ENCODE measurements at regions not wholly inside any gene's neighbourhood (a gene's known extent, or its start where the extent isn't known, plus 50 kb on each side); places are given as distances from the start of the nearest gene placed in this dataset.

GRCh38 chr9:23162789-23163188 lies 663.3 kb downstream of the ELAVL2 start:
- POLR2A ChIA-PET = no interaction called here
- no peak overlapping the region for H3K4me3 Mint-ChIP-seq
- DNase-seq = no peak
- Histone ChIP-seq H3K36me3 (ENCODE audit: insufficient read depth, low read length) (no peaks in the 10 kb centered on the region), H3K4me1 (ENCODE audit: insufficient read depth, low read length) (no peaks in the 10 kb centered on the region), H3K27ac (ENCODE audit: low read depth, low read length) (no peak overlapping the region), H3K9me3 (ENCODE audit: low read length) (no peaks in the 10 kb centered on the region), H3K4me3 (ENCODE audit: low read length) (no peak overlapping the region), H3K27me3 (ENCODE audit: insufficient read depth, low read length, poor library complexity, severe bottlenecking) (no peaks in the 10 kb centered on the region)
- no peaks in the 10 kb centered on the region for H3K4me1 Mint-ChIP-seq
- peaks cover 9 to 44% (median 14%) of the 10 kb centered on the region in 5 donors for H3K9me3 Mint-ChIP-seq
- CTCF ChIA-PET = no interaction called here
- H3K27ac Mint-ChIP-seq = no peak overlapping the region
- H3K36me3 Mint-ChIP-seq = no peaks in the 10 kb centered on the region
- H3K27me3 Mint-ChIP-seq = no peaks in the 10 kb centered on the region

GRCh38 chr9:23171479-23171878 lies 654.6 kb downstream of the ELAVL2 start:
- H3K9me3 ChIP-seq (ENCODE audit: low read length) = no peaks in the 10 kb centered on the region
- no peak overlapping the region for H3K27ac ChIP-seq (ENCODE audit: low read depth, low read length)
- POLR2A ChIA-PET = no interaction called here
- H3K4me3 Mint-ChIP-seq = no peak overlapping the region
- no peaks in the 10 kb centered on the region for H3K36me3 ChIP-seq (ENCODE audit: insufficient read depth, low read length)
- no peaks in the 10 kb centered on the region for H3K36me3 Mint-ChIP-seq
- no peak overlapping the region for H3K27ac Mint-ChIP-seq
- no peaks in the 10 kb centered on the region for H3K4me1 ChIP-seq (ENCODE audit: insufficient read depth, low read length)
- CTCF ChIA-PET = no interaction called here
- peaks cover 8 to 39% (median 15%) of the 10 kb centered on the region in 5 donors for H3K9me3 Mint-ChIP-seq
- DNase-seq = no peak
- H3K27me3 Mint-ChIP-seq = no peaks in the 10 kb centered on the region
- H3K4me1 Mint-ChIP-seq = no peaks in the 10 kb centered on the region
- no peaks in the 10 kb centered on the region for H3K27me3 ChIP-seq (ENCODE audit: insufficient read depth, low read length, poor library complexity, severe bottlenecking)
- H3K4me3 ChIP-seq (ENCODE audit: low read length) = no peak overlapping the region

- H3K4me1 Mint-ChIP-seq = no peaks in the 10 kb centered on the region
- no peaks in the 10 kb centered on the region for H3K36me3 Mint-ChIP-seq
- H3K36me3 ChIP-seq (ENCODE audit: insufficient read depth, low read length) = no peaks in the 10 kb centered on the region
- CTCF ChIA-PET = no interaction called here
- H3K4me3 ChIP-seq (ENCODE audit: low read length) = no peak overlapping the region
- POLR2A ChIA-PET = no interaction called here
- no peak overlapping the region for H3K27ac Mint-ChIP-seq
- no peaks in the 10 kb centered on the region for H3K4me1 ChIP-seq (ENCODE audit: insufficient read depth, low read length)
- H3K4me3 Mint-ChIP-seq = no peak overlapping the region
- no peaks in the 10 kb centered on the region for H3K27me3 Mint-ChIP-seq
- no peak overlapping the region for H3K27ac ChIP-seq (ENCODE audit: low read depth, low read length)
- no peak for DNase-seq
- no peaks in the 10 kb centered on the region for H3K9me3 ChIP-seq (ENCODE audit: low read length)
- no peaks in the 10 kb centered on the region for H3K27me3 ChIP-seq (ENCODE audit: insufficient read depth, low read length, poor library complexity, severe bottlenecking)
- H3K9me3 Mint-ChIP-seq = peaks cover 10 to 36% (median 15%) of the 10 kb centered on the region in 5 donors
These were observed 653.8 kb downstream of the ELAVL2 start for GRCh38 chr9:23172206-23172605.

GRCh38 chr9:23172979-23173637 lies 652.9 kb downstream of the ELAVL2 start:
- Histone ChIP-seq H3K27ac (ENCODE audit: low read depth, low read length) (no peak overlapping the region), H3K4me3 (ENCODE audit: low read length) (no peak overlapping the region), H3K36me3 (ENCODE audit: insufficient read depth, low read length) (no peaks in the 10 kb centered on the region), H3K27me3 (ENCODE audit: insufficient read depth, low read length, poor library complexity, severe bottlenecking) (no peaks in the 10 kb centered on the region), H3K9me3 (ENCODE audit: low read length) (no peaks in the 10 kb centered on the region), H3K4me1 (ENCODE audit: insufficient read depth, low read length) (no peaks in the 10 kb centered on the region)
- CTCF ChIA-PET = no interaction called here
- H3K27me3 Mint-ChIP-seq = no peaks in the 10 kb centered on the region
- H3K9me3 Mint-ChIP-seq = peaks cover 8 to 27% (median 15%) of the 10 kb centered on the region in 5 donors
- no peaks in the 10 kb centered on the region for H3K36me3 Mint-ChIP-seq
- H3K27ac Mint-ChIP-seq = no peak overlapping the region
- H3K4me3 Mint-ChIP-seq = no peak overlapping the region
- H3K4me1 Mint-ChIP-seq = no peaks in the 10 kb centered on the region
- POLR2A ChIA-PET = no interaction called here
- no peak for DNase-seq

GRCh38 chr9:23194281-23194680 lies 631.8 kb downstream of the ELAVL2 start:
- Mint-ChIP-seq H3K4me3 (no peak overlapping the region), H3K36me3 (no peaks in the 10 kb centered on the region), H3K27ac (no peak overlapping the region), H3K9me3 (peaks cover 2 to 38% (median 10%) of the 10 kb centered on the region in 5 donors), H3K27me3 (no peaks in the 10 kb centered on the region), H3K4me1 (no peaks in the 10 kb centered on the region)
- H3K27ac ChIP-seq (ENCODE audit: low read depth, low read length) = no peak overlapping the region
- H3K9me3 ChIP-seq (ENCODE audit: low read length) = no peaks in the 10 kb centered on the region
- no peaks in the 10 kb centered on the region for H3K4me1 ChIP-seq (ENCODE audit: insufficient read depth, low read length)
- no peaks in the 10 kb centered on the region for H3K36me3 ChIP-seq (ENCODE audit: insufficient read depth, low read length)
- DNase-seq = no peak
- POLR2A ChIA-PET = no interaction called here
- CTCF ChIA-PET = no interaction called here
- no peak overlapping the region for H3K4me3 ChIP-seq (ENCODE audit: low read length)
- no peaks in the 10 kb centered on the region for H3K27me3 ChIP-seq (ENCODE audit: insufficient read depth, low read length, poor library complexity, severe bottlenecking)

- no peaks in the 10 kb centered on the region for H3K27me3 Mint-ChIP-seq
- no peak overlapping the region for H3K27ac Mint-ChIP-seq
These were observed 610.4 kb downstream of the ELAVL2 start for GRCh38 chr9:23215688-23216087.

GRCh38 chr9:23219471-23219870 lies 606.6 kb downstream of the ELAVL2 start:
- Histone ChIP-seq H3K27me3 (ENCODE audit: insufficient read depth, low read length, poor library complexity, severe bottlenecking) (no peaks in the 10 kb centered on the region), H3K27ac (ENCODE audit: low read depth, low read length) (no peak overlapping the region), H3K4me3 (ENCODE audit: low read length) (no peak overlapping the region), H3K9me3 (ENCODE audit: low read length) (no peaks in the 10 kb centered on the region), H3K36me3 (ENCODE audit: insufficient read depth, low read length) (no peaks in the 10 kb centered on the region), H3K4me1 (ENCODE audit: insufficient read depth, low read length) (no peaks in the 10 kb centered on the region)
- ChIA-PET CTCF (no interaction called here), POLR2A (no interaction called here)
- no peak for DNase-seq
- Mint-ChIP-seq H3K4me1 (no peaks in the 10 kb centered on the region), H3K27ac (no peak overlapping the region), H3K4me3 (no peak overlapping the region), H3K9me3 (peaks cover 8 to 28% (median 12%) of the 10 kb centered on the region in 5 donors), H3K27me3 (no peaks in the 10 kb centered on the region), H3K36me3 (no peaks in the 10 kb centered on the region)

More at GRCh38 chr9:23215688-23216087, 610.4 kb downstream of the ELAVL2 start:
- no peaks in the 10 kb centered on the region for H3K27me3 ChIP-seq (ENCODE audit: insufficient read depth, low read length, poor library complexity, severe bottlenecking)
- no peak overlapping the region for H3K27ac ChIP-seq (ENCODE audit: low read depth, low read length)
- Mint-ChIP-seq H3K9me3 (peaks cover 2 to 9% (median 4%) of the 10 kb centered on the region in 5 donors), H3K4me1 (no peaks in the 10 kb centered on the region), H3K36me3 (no peaks in the 10 kb centered on the region), H3K4me3 (no peak overlapping the region)
- no peak for DNase-seq
- H3K9me3 ChIP-seq (ENCODE audit: low read length) = no peaks in the 10 kb centered on the region
- no peaks in the 10 kb centered on the region for H3K36me3 ChIP-seq (ENCODE audit: insufficient read depth, low read length)
- H3K4me3 ChIP-seq (ENCODE audit: low read length) = no peak overlapping the region
- CTCF ChIA-PET = no interaction called here
- H3K4me1 ChIP-seq (ENCODE audit: insufficient read depth, low read length) = no peaks in the 10 kb centered on the region
- POLR2A ChIA-PET = no interaction called here

- Mint-ChIP-seq H3K4me1 (no peaks in the 10 kb centered on the region), H3K27ac (no peak overlapping the region), H3K9me3 (peaks cover 8 to 30% (median 12%) of the 10 kb centered on the region in 5 donors), H3K27me3 (no peaks in the 10 kb centered on the region), H3K4me3 (no peak overlapping the region), H3K36me3 (no peaks in the 10 kb centered on the region)
- no peak for DNase-seq
- Histone ChIP-seq H3K4me3 (ENCODE audit: low read length) (no peak overlapping the region), H3K27me3 (ENCODE audit: insufficient read depth, low read length, poor library complexity, severe bottlenecking) (no peaks in the 10 kb centered on the region), H3K27ac (ENCODE audit: low read depth, low read length) (no peak overlapping the region), H3K36me3 (ENCODE audit: insufficient read depth, low read length) (no peaks in the 10 kb centered on the region), H3K9me3 (ENCODE audit: low read length) (no peaks in the 10 kb centered on the region), H3K4me1 (ENCODE audit: insufficient read depth, low read length) (no peaks in the 10 kb centered on the region)
- POLR2A ChIA-PET = no interaction called here
- CTCF ChIA-PET = no interaction called here
These were observed 605.9 kb downstream of the ELAVL2 start for GRCh38 chr9:23220171-23220570.

GRCh38 chr9:23220957-23221356 lies 605.1 kb downstream of the ELAVL2 start:
- no peak for DNase-seq
- Histone ChIP-seq H3K4me3 (ENCODE audit: low read length) (no peak overlapping the region), H3K36me3 (ENCODE audit: insufficient read depth, low read length) (no peaks in the 10 kb centered on the region), H3K9me3 (ENCODE audit: low read length) (no peaks in the 10 kb centered on the region), H3K27ac (ENCODE audit: low read depth, low read length) (no peak overlapping the region), H3K4me1 (ENCODE audit: insufficient read depth, low read length) (no peaks in the 10 kb centered on the region), H3K27me3 (ENCODE audit: insufficient read depth, low read length, poor library complexity, severe bottlenecking) (no peaks in the 10 kb centered on the region)
- H3K4me3 Mint-ChIP-seq = no peak overlapping the region
- ChIA-PET CTCF (no interaction called here), POLR2A (no interaction called here)
- no peaks in the 10 kb centered on the region for H3K36me3 Mint-ChIP-seq
- H3K4me1 Mint-ChIP-seq = no peaks in the 10 kb centered on the region
- H3K9me3 Mint-ChIP-seq = peaks cover 8 to 30% (median 12%) of the 10 kb centered on the region in 5 donors
- no peaks in the 10 kb centered on the region for H3K27me3 Mint-ChIP-seq
- no peak overlapping the region for H3K27ac Mint-ChIP-seq
